Adrenal gland (tissue), 9 donors: ENCODE measurements at regions not wholly inside any gene's neighbourhood (a gene's known extent, or its start where the extent isn't known, plus 50 kb on each side); places are given as distances from the start of the nearest gene placed in this dataset.

ENCODE experiments used
- DNase-seq, 7 donors: peaks; one replicate each; pipeline ENCODE4 v3.0.0-alpha.2; 2019 to 2020
- H3K27ac ChIP-seq, 5 donors: fragments of 200-600 bp; sonication (generic) in 4 of 5; 1 replicate in 3 of 5; 2 replicates in 2 of 5; pipeline versions ENCODE4 v1.5.1 to v1.8.0; 2016 to 2020; ENCODE audit warnings: mild to moderate bottlenecking in 1 of 5
- H3K27me3 ChIP-seq: fragments of 200-600 bp; 2 replicates; pipeline ENCODE4 v1.8.0; 2021
- H3K36me3 ChIP-seq, 2 donors: fragments of 200-600 bp; replicated peaks in 1 of 2; 1 replicate in 1 of 2; 2 replicates in 1 of 2; pipeline versions ENCODE4 v1.5.1 to v1.8.0; 2018 to 2022
- H3K4me1 ChIP-seq, 2 donors: fragments of 200-600 bp; replicated peaks in 1 of 2; 1 replicate in 1 of 2; 2 replicates in 1 of 2; pipeline versions ENCODE4 v1.5.1 to v1.8.0; 2018 to 2021
- H3K4me3 ChIP-seq, 4 donors: fragments of 200-600 bp; sonication (generic) in 3 of 4; one replicate each; pipeline ENCODE4 v1.5.1; 2016 to 2018
- H3K9me3 ChIP-seq, 3 donors: fragments of 200-600 bp; sonication (generic) in 1 of 3; replicated peaks in 1 of 3; 1 replicate in 2 of 3; 2 replicates in 1 of 3; pipeline versions ENCODE4 v1.5.1 to v1.8.0; 2016 to 2021
- POLR2A ChIP-seq, 2 donors: fragments of 450-650 bp; IDR thresholded peaks; one replicate each; pipeline ENCODE4 v1.6.1; 2017; ENCODE audit warnings: antibody characterized with exemption in 2 of 2, mild to moderate bottlenecking in 2 of 2, moderate library complexity in 1 of 2
- WGBS, 4 donors: extraction: QIAGEN DNeasy Blood & Tissue Kit in 2 of 4; methylation state at CpG; one replicate each; pipeline versions ENCODE4 v1.1.5 to v1.1.7; 2013 to 2017; 5-methylcytosine and 5-hydroxymethylcytosine counted together
- intact Hi-C, 2 donors: fragments of 100-400 bp; cut with DNase I; formaldehyde crosslinking; loops; one replicate each; pipeline versions ENCODE4 v1.14.1 to v1.15.0; 2022 to 2023
- TF ChIP-seq, protein P1 (sequence below), 6 experiments: fragments of 450-650 bp in 4 of 6; fragments of 200-600 bp in 2 of 6; sonication (generic) in 1 of 6; IDR thresholded peaks; 1 replicate in 5 of 6; 2 replicates in 1 of 6; pipeline versions ENCODE4 v1.5.1 to v1.8.0; 2016 to 2021; ENCODE audit warnings: antibody characterized with exemption in 6 of 6, mild to moderate bottlenecking in 2 of 6, moderate library complexity in 1 of 6
- donor health status: healthy with polysubstance abuse.
- donor health status: Bipolar disorder and iron deficiency.
- donor health status: DM: yes; HTN: yes; CAD: no.
- donor health status: DM: no; HTN: no; CAD: no.
- donor health status: DM: no; HTN: no; CAD: no.

DNA sequence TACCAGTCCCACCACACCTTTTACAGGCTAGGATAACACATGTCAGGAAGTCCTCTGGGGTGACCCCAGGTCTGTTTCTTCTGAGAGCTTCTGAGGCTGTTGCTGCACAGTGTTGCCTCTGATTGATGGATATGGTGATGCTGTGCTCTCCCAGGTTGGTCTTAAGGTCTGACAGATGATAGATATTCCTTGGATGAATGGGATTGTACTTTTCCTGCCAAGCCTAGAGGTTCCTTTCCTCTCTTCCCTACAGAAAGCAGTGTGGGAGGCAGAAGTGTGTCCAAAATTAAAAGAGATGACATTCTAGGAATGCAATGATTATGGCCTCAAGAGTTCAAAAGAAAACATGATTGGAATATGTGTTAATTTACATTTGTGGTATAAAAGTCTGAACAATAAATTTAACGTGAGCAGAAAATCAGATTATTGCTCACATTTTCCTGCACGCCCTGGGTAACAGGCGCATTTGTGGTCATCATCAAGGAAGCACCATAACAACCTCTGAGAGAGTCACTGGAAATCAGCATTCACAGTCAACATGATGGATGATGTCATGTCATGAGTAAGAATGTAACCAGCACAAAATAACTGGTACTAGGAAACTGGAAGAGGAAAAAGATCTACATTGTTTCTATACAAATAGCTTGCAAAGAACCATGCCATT, 73.7 kb downstream of the BBS10 start:
- intact Hi-C loops, result no loop called here
- Histone ChIP-seq H3K9me3 (no peaks in the 10 kb centered on the region), H3K4me1 (no peaks in the 10 kb centered on the region), H3K27me3 (no peaks in the 10 kb centered on the region), H3K4me3 (no peak overlapping the region), H3K36me3 (no peaks in the 10 kb centered on the region), H3K27ac (no peak overlapping the region)
- TF ChIP-seq POLR2A (IDR thresholded peaks at IDR 0.05), result no peak
- TF ChIP-seq, protein P1, sequence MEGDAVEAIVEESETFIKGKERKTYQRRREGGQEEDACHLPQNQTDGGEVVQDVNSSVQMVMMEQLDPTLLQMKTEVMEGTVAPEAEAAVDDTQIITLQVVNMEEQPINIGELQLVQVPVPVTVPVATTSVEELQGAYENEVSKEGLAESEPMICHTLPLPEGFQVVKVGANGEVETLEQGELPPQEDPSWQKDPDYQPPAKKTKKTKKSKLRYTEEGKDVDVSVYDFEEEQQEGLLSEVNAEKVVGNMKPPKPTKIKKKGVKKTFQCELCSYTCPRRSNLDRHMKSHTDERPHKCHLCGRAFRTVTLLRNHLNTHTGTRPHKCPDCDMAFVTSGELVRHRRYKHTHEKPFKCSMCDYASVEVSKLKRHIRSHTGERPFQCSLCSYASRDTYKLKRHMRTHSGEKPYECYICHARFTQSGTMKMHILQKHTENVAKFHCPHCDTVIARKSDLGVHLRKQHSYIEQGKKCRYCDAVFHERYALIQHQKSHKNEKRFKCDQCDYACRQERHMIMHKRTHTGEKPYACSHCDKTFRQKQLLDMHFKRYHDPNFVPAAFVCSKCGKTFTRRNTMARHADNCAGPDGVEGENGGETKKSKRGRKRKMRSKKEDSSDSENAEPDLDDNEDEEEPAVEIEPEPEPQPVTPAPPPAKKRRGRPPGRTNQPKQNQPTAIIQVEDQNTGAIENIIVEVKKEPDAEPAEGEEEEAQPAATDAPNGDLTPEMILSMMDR (IDR thresholded peaks at IDR 0.05), result no peak
- no peak for DNase-seq
- WGBS, 4 donors, result 83 to 93% (median 90%) methylated on average over 3 of the region's 3 CpGs

DNA sequence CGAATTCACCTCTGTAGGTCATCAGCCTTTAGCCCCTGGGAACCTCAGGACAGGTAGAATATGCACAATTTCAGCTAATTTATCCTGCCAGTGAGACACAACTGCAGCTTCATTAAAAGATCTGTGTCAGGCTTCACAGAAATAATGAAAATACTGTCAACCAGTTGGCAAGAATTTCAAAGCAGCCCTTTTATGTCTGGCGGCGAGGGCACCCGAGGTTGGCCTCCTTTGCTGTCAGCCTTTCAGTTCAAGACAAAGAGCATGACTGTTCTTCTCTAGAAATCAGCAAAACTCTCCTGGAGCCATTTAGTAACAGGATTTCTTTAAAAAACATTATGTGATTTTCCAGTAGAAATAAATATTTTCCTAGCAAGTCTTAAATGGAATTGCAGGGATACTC, 75.9 kb downstream of the BBS10 start:
- WGBS, 4 donors, result 45 to 63% (median 50%) methylated on average over 4 of the region's 4 CpGs
- Histone ChIP-seq H3K27me3 (no peaks in the 10 kb centered on the region), H3K4me3 (no peak overlapping the region), H3K36me3 (no peaks in the 10 kb centered on the region), H3K9me3 (no peaks in the 10 kb centered on the region), H3K4me1 (no peaks in the 10 kb centered on the region), H3K27ac (no peak overlapping the region)
- no peak for TF ChIP-seq POLR2A (IDR thresholded peaks at IDR 0.05)
- TF ChIP-seq, protein P1 (IDR thresholded peaks at IDR 0.05), result no peak
- peak in 1 of 7 donors; percentile 30 for DNase-seq
- intact Hi-C loops, result no loop called here

DNA sequence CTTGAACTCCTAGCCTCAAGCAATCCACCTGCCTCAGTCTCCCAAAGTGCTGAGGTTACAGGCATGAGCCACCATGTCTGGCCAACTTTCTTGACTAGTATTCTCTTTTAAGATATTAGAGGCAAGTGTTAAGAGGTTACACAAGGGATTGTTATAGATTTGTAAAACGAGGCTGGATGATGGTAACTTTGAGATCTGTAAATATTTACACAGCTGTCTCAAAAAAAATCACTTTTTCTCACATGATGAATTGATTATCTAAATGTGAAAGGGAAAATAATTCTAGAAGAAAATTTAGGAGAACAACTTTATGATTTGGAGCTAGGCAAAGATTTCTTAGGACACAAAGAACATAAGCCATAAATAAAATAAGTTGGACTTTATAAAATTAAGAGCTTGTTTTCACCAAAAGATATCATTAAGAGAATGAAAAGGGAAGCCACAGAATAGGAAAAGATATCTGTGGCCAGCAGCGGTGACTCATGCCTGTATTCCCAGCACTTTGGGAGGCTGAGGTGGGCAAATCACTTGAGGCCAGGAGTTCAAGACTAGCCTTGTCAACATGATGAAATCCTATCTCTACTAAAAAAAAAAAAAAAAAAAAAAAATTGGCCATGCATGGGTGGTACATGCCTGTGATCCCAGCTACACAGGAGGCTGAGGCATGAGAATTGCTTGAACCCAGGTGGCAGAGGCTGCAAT, 77.4 kb downstream of the BBS10 start:
- Histone ChIP-seq H3K4me1 (no peaks in the 10 kb centered on the region), H3K27ac (no peak overlapping the region), H3K36me3 (no peaks in the 10 kb centered on the region), H3K9me3 (no peaks in the 10 kb centered on the region), H3K27me3 (no peaks in the 10 kb centered on the region), H3K4me3 (no peak overlapping the region)
- 62 to 83% (median 72%) methylated on average over 2 of the region's 2 CpGs for WGBS, 4 donors
- no peak for DNase-seq
- intact Hi-C loops, result no loop called here
- TF ChIP-seq, protein P1 (IDR thresholded peaks at IDR 0.05), result no peak
- no peak for TF ChIP-seq POLR2A (IDR thresholded peaks at IDR 0.05)

DNA sequence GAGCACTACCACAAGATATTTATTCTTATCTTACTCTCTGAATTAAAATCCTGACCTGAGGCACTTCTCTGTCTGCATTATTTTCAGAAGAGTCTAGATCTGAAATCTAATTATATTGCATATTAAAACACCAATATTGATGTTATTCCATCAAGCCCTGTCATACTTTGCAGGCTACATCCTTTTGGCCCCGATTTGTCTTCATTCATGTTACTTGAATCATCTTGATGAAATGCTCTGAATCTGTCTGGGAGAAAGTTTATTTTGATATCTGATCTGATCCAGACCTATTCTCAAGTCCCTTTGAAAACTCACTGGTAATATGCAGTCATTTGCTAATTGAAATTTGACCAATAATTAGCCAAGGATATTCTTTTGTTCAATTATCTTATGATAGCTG, 79.9 kb downstream of the BBS10 start:
- intact Hi-C loops, result no loop called here
- Histone ChIP-seq H3K4me1 (no peaks in the 10 kb centered on the region), H3K27ac (no peak overlapping the region), H3K9me3 (no peaks in the 10 kb centered on the region), H3K27me3 (no peaks in the 10 kb centered on the region), H3K36me3 (no peaks in the 10 kb centered on the region), H3K4me3 (no peak overlapping the region)
- 58 to 64% (median 62%) methylated on average over 1 of the region's 1 CpG for WGBS, 4 donors
- DNase-seq, result no peak
- TF ChIP-seq, protein P1 (IDR thresholded peaks at IDR 0.05), result no peak
- no peak for TF ChIP-seq POLR2A (IDR thresholded peaks at IDR 0.05)
